ENCODE measurements at regions not wholly inside any gene's neighbourhood (a gene's known extent, or its start where the extent isn't known, plus 50 kb on each side); places are given as distances from the start of the nearest gene placed in this dataset.
A peak's percentile ranks its signal among the peaks of the same experiment; 100 is the strongest.

- H3K4me1 Mint-ChIP-seq (ENCODE audit: low read depth) = peaks cover 56% of the 10 kb centered on the region
- no peaks in the 10 kb centered on the region; the same call in none of the 2 replicates for H3K27me3 Mint-ChIP-seq (ENCODE audit: insufficient read depth)
- no peak for TF ChIP-seq CTCF (IDR thresholded peaks at IDR 0.05)
- peaks cover 3% of the 10 kb centered on the region; the same call in 1 of the 2 replicates for H3K36me3 Mint-ChIP-seq (ENCODE audit: low read depth)
- H3K4me3 Mint-ChIP-seq = peak overlapping the region; percentile 75
- no peaks in the 10 kb centered on the region for H3K9me3 Mint-ChIP-seq
- peak; percentile 37 for DNase-seq
- peak overlapping the region; percentile 84 for H3K27ac Mint-ChIP-seq
Measured at GRCh38 chr3:128549283-128550112, 56.5 kb upstream of the GATA2 start.

- no peak for TF ChIP-seq CTCF (IDR thresholded peaks at IDR 0.05)
- no peaks in the 10 kb centered on the region; the same call in 1 of the 2 replicates for H3K27me3 Mint-ChIP-seq (ENCODE audit: insufficient read depth)
- H3K36me3 Mint-ChIP-seq (ENCODE audit: low read depth) = no peaks in the 10 kb centered on the region
- peaks cover 48% of the 10 kb centered on the region for H3K4me1 Mint-ChIP-seq (ENCODE audit: low read depth)
- H3K27ac Mint-ChIP-seq = peak overlapping the region; percentile 84
- H3K9me3 Mint-ChIP-seq = peaks cover 3% of the 10 kb centered on the region; the same call in 1 of the 2 replicates
- H3K4me3 Mint-ChIP-seq = peak overlapping the region; percentile 75
- no peak for DNase-seq
Measured at GRCh38 chr3:128548426-128549282, 55.7 kb upstream of the GATA2 start.

- H3K27ac Mint-ChIP-seq = peak overlapping the region; percentile 80
- no peaks in the 10 kb centered on the region; the same call in 1 of the 2 replicates for H3K27me3 Mint-ChIP-seq (ENCODE audit: insufficient read depth)
- DNase-seq = no peak
- H3K9me3 Mint-ChIP-seq = peaks cover 9% of the 10 kb centered on the region
- no peak for TF ChIP-seq CTCF (IDR thresholded peaks at IDR 0.05)
- peaks cover 41% of the 10 kb centered on the region for H3K4me1 Mint-ChIP-seq (ENCODE audit: low read depth)
- H3K4me3 Mint-ChIP-seq = no peak overlapping the region
- H3K36me3 Mint-ChIP-seq (ENCODE audit: low read depth) = peaks cover 6% of the 10 kb centered on the region; the same call in 1 of the 2 replicates
Measured at GRCh38 chr3:128548021-128548420, 55.0 kb upstream of the GATA2 start.

GRCh38 chr3:128547368-128547987 is 54.5 kb upstream of the GATA2 start:
- Mint-ChIP-seq H3K27me3 (ENCODE audit: insufficient read depth) (peaks cover under 1% of the 10 kb centered on the region), H3K9me3 (peaks cover 15% of the 10 kb centered on the region), H3K4me3 (peak overlapping the region; percentile 53; the same call in 1 of the 2 replicates), H3K36me3 (ENCODE audit: low read depth) (peaks cover 11% of the 10 kb centered on the region; the same call in 1 of the 2 replicates), H3K27ac (peak overlapping the region; percentile 80), H3K4me1 (ENCODE audit: low read depth) (peaks cover 37% of the 10 kb centered on the region)
- peak; percentile 61 for DNase-seq
- no peak; the same call in 1 of the 2 replicates for TF ChIP-seq CTCF (IDR thresholded peaks at IDR 0.05)

GRCh38 chr3:128546646-128547045 is 53.6 kb upstream of the GATA2 start:
- H3K27me3 Mint-ChIP-seq (ENCODE audit: insufficient read depth) = peaks cover 5% of the 10 kb centered on the region
- H3K4me1 Mint-ChIP-seq (ENCODE audit: low read depth) = peaks cover 37% of the 10 kb centered on the region
- no peak overlapping the region; the same call in 1 of the 2 replicates for H3K27ac Mint-ChIP-seq
- H3K36me3 Mint-ChIP-seq (ENCODE audit: low read depth) = peaks cover 11% of the 10 kb centered on the region; the same call in 1 of the 2 replicates
- peaks cover 16% of the 10 kb centered on the region for H3K9me3 Mint-ChIP-seq
- no peak for DNase-seq
- no peak for TF ChIP-seq CTCF (IDR thresholded peaks at IDR 0.05)
- no peak overlapping the region for H3K4me3 Mint-ChIP-seq
